ENCODE measurements at regions not wholly inside any gene's neighbourhood (a gene's known extent, or its start where the extent isn't known, plus 50 kb on each side); places are given as distances from the start of the nearest gene placed in this dataset.

DNA sequence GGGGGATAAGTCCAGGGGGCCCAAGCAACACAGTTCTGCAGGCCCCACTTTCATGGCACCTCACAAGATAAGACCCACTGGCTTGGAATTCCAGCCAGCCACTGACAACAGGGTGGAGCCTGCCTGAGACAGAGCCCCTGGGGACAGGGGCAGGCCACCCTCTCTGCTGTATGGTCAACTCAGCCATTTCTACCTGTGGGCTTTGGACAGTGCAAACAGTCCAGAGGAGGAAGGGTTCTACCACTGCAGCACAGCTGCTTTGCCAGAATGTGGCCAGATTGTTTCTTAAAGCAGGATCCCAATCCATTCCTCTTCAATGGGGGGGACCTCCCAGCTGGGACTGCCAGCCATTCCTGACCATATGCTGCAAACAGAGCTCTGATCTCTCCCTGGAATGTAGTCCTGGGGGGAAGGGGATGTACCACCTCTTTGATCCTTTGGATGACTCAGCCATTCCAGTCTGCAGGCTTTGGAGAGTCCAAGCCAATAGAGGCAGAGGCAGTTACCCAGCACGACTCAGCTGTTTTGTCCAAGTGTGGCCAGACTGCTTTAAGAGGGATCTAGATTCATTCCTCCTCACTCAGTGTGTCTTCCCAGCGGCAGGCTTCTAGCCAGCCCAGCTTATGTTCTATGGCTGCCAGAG is 842.2 kb downstream of the EPHA7 start:
- Histone ChIP-seq H4K5ac (ENCODE audit: insufficient read length, low read depth, low read length) (no peak overlapping the region), H2AFZ (ENCODE audit: low read length) (peak overlapping the region; percentile 95; the same call in 1 of the 2 replicates), H3K27ac (ENCODE audit: low read depth, low read length) (no peak overlapping the region), H3K4me1 (replicated peaks in 1 of 4; ENCODE audit: control insufficient read depth in 3 of 4, insufficient read depth in 4 of 4, low read length in 3 of 4) (no peaks in the 10 kb centered on the region), H4K20me1 (replicated peaks in 1 of 2; ENCODE audit: control insufficient read depth in 1 of 2, insufficient read depth in 2 of 2, low read length in 2 of 2) (no peaks in the 10 kb centered on the region), H3K79me2 (ENCODE audit: control insufficient read depth in 1 of 2, insufficient read depth in 2 of 2, low read length in 2 of 2) (no peaks in the 10 kb centered on the region), H2BK12ac (ENCODE audit: low read depth, low read length) (no peak overlapping the region), H3K36me3 (ENCODE audit: control insufficient read depth in 2 of 4, insufficient read depth in 4 of 4, low read length in 3 of 4) (no peaks in the 10 kb centered on the region), H3K4me3 (ENCODE audit: extremely low read depth in 1 of 4, insufficient read depth in 2 of 4, low read depth in 3 of 4, low read length in 4 of 4) (no peak overlapping the region), H3K14ac (ENCODE audit: insufficient read length) (no peak overlapping the region), H3K23ac (ENCODE audit: insufficient read length) (no peak overlapping the region), H2BK20ac (ENCODE audit: low read length) (no peak overlapping the region), H3K79me1 (ENCODE audit: low read depth, low read length) (no peaks in the 10 kb centered on the region), H3K4me2 (ENCODE audit: insufficient read depth in 1 of 2, low read depth in 2 of 2, low read length in 2 of 2) (no peak overlapping the region), H2BK120ac (replicated peaks; ENCODE audit: low read depth, low read length) (no peak overlapping the region), H3K9me3 (ENCODE audit: insufficient read depth in 2 of 2, low read depth in 1 of 2, low read length in 1 of 2) (no peaks in the 10 kb centered on the region), H3K18ac (ENCODE audit: extremely low read depth, low read length) (no peak overlapping the region; the same call in 1 of the 2 replicates), H3K4ac (replicated peaks; ENCODE audit: insufficient read length, low read depth, low read length) (no peak overlapping the region), H2BK15ac (ENCODE audit: low read length) (no peak overlapping the region), H4K91ac (replicated peaks; ENCODE audit: insufficient read length, low read length) (no peak overlapping the region), H3K27me3 (replicated peaks in 1 of 4; ENCODE audit: control insufficient read depth in 3 of 4, extremely low read depth in 1 of 4, insufficient read depth in 3 of 4, low read length in 3 of 4) (no peaks in the 10 kb centered on the region), H3K23me2 (ENCODE audit: low read depth, low read length) (no peaks in the 10 kb centered on the region), H4K8ac (ENCODE audit: extremely low read depth, insufficient read depth, low read length) (no peak overlapping the region), H3K9ac (replicated peaks in 1 of 4; ENCODE audit: extremely low read depth in 1 of 4, low read depth in 3 of 4, low read length in 3 of 4) (no peak overlapping the region), H3K56ac (replicated peaks; ENCODE audit: insufficient read length, low read depth, low read length) (no peak overlapping the region), H2BK5ac (ENCODE audit: low read depth, low read length) (no peak overlapping the region; the same call in 1 of the 2 replicates), H2AK5ac (ENCODE audit: low read depth, low read length) (no peak overlapping the region)
- POLR2A ChIA-PET (ENCODE audit: partially characterized antibody), result no interaction called here
- FAIRE-seq (no peak), DNase-seq (ENCODE audit: low read depth in 1 of 2, low spot score in 2 of 2) (peak in 1 of 2 experiments; percentile 25)
- WGBS, 2 experiments (ENCODE audit: extremely low coverage in 1 of 2, insufficient coverage in 1 of 2, insufficient read length in 1 of 2, insufficient replicate concordance in 2 of 2, low coverage in 1 of 2, low lambda C conversion rate in 2 of 2, missing lambda C conversion rate in 1 of 2), result 92% methylated on average over 2 of the region's 2 CpGs; no CpG with 5 or more reads in 1 of the 2 experiments
- TF ChIP-seq BACH1 (IDR thresholded peaks at IDR 0.05; ENCODE audit: low read length) (peak; percentile 98), TCF12 (IDR thresholded peaks at IDR 0.05; ENCODE audit: low read depth, low read length) (no peak), YY1 (IDR thresholded peaks at IDR 0.05; ENCODE audit: low read depth, low read length) (no peak), MAFK (IDR thresholded peaks at IDR 0.05; ENCODE audit: low read depth, low read length) (peak; percentile 88), GABPA (IDR thresholded peaks at IDR 0.05; ENCODE audit: borderline replicate concordance, insufficient read depth, low read length) (no peak), ASH2L (IDR thresholded peaks at IDR 0.05; ENCODE audit: low read length) (no peak), TEAD4 (IDR thresholded peaks at IDR 0.05; ENCODE audit: low read depth, low read length) (peak; percentile 81)
- CTCF ChIA-PET (ENCODE audit: partially characterized antibody), result no interaction called here

Measured in H1 (cell line).